ENCODE measurements at regions not wholly inside any gene's neighbourhood (a gene's known extent, or its start where the extent isn't known, plus 50 kb on each side); places are given as distances from the start of the nearest gene placed in this dataset.

DNA sequence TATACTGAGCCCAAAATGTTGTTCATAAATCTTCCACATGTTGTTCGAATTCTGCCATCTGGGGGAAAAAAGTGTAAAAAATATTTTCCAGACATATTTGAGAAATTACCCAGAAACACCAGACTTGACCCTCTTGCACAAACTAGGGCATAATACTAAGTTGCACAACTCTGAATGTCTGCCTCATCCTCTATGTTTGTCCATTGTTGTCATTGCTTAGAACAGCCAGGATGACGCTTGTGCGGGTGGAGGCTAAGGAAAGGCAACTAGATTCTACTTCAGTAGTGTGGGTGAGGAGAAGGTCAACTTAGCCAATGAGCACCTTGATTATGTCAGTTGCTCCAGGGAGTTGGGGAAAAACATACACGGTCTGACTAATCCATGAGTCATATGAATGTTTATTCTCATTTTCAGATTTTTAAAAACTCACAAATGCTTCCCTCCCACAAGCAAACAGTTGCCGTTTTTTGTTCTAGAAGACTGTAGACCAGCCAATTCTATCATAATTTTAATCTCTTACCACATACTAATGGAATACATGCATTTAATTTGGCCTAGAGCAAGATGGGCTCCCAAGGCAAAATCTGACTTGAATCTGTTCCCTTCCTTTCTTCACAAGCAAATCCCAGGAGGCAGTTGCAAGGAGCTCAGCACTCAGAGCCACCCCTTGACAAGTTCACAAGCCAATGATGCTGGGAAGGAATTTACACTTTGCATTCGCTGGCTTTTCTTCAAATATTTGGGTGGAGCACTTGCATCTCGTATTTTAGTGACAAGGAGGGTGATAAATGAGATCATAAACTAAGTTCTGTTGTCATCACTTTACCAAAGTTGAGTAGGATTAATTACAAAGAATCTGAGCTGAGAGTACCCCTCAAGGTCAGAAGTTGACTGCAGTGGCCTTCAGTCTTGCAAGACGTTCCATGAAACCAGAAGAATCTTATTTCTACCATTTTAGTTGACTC, 163.2 kb upstream of the TWIST2 start:
- intact Hi-C loops (cut with micrococcal nuclease) = no loop called here

GRCh38 chr2:238685327-238685709, 162.6 kb upstream of the TWIST2 start:
- intact Hi-C loops (cut with micrococcal nuclease) = no loop called here

- intact Hi-C loops (cut with micrococcal nuclease) = no loop called here
Measured at GRCh38 chr2:238685713-238686112, 162.2 kb upstream of the TWIST2 start.

DNA sequence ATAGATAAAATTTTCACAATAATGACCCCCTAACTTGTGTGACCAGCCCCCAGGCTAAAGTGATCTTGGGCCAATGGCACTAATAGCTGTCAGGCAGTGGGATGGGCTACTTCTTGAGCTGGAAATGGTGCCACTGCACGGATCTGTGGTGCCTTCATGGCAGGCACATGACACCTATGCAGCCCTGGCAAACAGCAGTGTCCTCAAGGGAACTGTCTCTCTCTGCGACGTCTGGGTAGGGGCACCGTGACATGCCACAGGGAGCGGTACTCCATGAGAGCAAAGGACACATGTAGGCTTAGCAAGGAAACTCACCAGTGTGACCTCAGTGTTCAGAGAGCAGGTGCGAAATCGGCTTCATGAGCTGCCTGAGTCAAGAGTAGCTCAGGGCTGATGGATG, 161.7 kb upstream of the TWIST2 start:
- intact Hi-C loops (cut with micrococcal nuclease) = no loop called here

GRCh38 chr2:238688193-238689153, 159.4 kb upstream of the TWIST2 start:
- intact Hi-C loops (cut with micrococcal nuclease) = no loop called here

DNA sequence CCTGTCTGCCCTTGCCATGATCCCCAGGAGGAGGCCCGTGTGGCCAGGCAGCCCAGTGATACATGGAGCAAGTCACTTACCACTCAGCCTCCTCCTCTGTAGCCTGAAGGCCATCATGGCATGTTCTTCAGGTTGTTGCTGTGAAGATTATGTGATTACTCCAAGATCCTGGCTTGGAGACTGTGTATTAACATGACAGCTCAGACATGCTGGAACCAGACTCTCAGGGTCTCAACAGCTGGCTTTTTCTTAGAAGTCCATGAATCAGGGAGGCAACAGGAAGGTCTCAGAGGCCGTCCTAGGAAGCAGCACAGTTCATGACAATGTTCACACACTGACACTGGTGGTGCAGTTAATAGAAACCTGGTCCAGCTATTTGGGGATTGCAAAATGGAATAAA, 158.6 kb upstream of the TWIST2 start:
- intact Hi-C loops (cut with micrococcal nuclease) = no loop called here

DNA sequence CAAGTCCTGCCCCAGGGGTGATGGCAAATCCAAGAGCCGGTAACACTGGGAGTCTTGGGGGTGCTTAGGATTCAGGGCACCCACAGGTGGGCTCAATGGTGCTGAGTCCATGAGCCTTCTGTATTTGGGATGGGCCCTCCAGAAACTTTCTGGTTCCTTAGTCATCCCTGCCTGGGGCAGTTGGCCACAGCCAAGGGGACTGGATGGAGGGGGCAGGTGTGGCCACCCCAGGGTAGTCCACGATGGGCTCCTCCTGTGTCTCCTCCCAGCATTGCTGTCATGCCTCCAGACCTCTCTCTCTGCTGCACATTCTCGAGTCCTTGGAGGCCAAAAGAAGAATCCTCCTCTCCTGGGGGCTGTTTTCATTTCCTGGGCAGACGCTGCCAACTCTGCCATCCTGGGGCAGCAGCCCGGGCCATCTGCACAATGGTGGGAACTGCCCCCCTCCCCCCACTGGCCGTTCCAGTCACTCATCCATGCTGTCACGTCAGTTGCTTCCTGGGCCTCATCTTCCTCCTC, 158.0 kb upstream of the TWIST2 start:
- intact Hi-C loops (cut with micrococcal nuclease) = no loop called here

DNA sequence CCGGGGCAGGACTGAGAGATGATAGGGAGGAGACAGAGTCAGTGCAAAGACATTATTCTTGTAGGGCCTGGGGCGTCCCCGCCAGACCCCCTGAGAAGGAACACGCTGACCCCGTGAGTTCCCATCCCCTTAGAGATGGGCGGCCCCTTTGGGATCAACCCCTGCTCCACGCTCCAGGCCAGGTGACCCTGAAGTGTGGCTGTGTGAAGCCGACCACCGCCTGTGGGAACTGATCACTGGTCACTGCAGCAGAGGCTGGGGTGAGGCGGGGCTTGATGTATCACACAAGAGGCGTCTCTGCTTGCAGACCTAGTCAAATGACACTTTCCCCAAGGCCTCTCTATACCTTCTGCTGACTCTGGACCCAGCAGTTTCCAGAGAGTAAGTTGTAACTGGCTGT, 157.4 kb upstream of the TWIST2 start:
- intact Hi-C loops (cut with micrococcal nuclease) = no loop called here

GRCh38 chr2:238691596-238692491, 156.0 kb upstream of the TWIST2 start:
- intact Hi-C loops (cut with micrococcal nuclease) = no loop called here

DNA sequence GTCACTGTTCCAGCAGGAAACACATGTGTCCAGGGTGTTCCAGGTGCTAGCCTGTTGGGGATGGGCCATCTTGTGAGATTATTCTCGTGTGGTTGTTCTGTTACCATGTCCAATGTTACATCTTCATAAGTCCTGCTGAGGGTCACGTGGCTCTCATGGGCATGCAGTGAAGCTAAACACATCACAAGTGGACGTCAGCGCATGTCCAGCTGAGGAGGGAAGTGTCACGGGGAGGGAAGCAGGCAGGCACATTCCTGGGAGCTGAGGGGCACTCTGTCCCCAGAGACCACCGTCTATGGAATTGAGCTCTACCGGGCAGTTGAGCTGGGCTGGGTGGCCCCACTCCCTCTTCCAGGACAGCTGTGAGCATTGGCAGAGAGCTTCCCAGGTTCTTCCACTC, 155.3 kb upstream of the TWIST2 start:
- intact Hi-C loops (cut with micrococcal nuclease) = no loop called here

GRCh38 chr2:238693337-238694093, 154.4 kb upstream of the TWIST2 start:
- intact Hi-C loops (cut with micrococcal nuclease) = no loop called here

DNA sequence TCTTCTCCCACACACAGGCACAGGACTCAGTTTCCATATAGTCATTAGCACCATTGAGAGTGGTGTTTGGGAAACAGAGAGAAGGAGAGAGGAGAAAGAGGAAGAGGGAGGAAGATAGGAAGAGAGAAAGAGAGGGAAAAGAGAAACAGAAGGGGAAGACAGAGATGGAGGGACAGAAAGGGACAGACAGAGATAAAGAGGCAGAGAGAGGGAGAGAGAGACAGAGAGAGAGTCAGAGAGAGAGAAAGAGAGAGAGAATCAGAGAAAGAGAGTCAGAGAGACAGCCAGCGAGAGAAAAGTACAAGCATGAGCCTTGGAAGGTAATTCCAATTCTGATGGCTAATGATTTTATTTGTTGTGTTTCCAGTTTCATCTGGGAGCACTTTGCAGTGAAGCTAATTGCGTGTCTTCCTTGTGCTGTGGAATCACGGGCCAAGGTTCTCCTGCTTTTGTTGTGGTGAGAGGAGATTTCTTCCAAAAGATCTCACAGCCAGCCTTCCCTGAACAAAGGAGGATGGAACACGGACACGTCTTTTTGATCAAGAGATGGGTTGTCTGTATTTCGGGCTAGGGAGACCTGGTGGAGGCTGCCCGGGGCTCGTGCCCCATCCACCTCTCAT, 153.6 kb upstream of the TWIST2 start:
- intact Hi-C loops (cut with micrococcal nuclease) = no loop called here

DNA sequence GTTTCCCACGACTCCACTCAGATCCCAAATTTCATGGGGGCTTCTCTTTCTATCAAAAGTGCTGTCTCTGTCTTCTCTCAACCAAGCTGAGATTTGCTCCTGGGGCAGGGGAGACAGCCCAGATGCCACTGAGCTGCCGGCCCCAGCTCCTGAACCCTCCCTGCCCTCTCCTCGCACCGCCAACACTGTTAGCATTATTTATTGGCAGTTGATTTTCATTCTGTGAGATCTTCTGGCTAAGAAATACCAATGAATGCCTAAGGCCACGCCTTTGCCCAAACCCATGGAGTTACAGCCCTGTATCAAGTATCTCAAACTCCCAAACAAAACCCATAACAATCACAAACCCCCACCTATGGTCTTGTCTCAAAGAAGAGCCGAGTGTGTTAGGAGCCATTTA, 153.0 kb upstream of the TWIST2 start:
- intact Hi-C loops (cut with micrococcal nuclease) = no loop called here

GRCh38 chr2:238695538-238695937, 152.3 kb upstream of the TWIST2 start:
- intact Hi-C loops (cut with micrococcal nuclease) = no loop called here

DNA sequence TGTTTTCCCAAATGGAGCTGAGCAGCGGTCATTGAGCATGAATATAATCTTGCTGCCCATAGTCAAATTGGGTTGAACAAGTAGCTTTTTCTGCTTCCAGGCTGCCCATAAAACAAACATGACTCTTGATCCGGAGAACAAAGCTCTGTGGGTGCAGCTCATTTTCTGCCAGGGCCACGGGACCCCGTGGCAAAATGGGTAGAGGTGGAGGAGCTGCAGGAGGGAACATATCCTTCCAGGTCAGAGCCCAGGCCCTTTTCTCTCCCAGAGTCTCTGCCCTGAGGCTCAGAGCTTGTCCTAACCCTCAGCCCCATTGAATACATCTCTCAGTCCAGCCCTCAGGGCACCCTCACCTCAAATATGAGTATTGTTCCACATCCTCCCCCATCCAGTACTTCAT, 151.6 kb upstream of the TWIST2 start:
- intact Hi-C loops (cut with micrococcal nuclease) = no loop called here

DNA sequence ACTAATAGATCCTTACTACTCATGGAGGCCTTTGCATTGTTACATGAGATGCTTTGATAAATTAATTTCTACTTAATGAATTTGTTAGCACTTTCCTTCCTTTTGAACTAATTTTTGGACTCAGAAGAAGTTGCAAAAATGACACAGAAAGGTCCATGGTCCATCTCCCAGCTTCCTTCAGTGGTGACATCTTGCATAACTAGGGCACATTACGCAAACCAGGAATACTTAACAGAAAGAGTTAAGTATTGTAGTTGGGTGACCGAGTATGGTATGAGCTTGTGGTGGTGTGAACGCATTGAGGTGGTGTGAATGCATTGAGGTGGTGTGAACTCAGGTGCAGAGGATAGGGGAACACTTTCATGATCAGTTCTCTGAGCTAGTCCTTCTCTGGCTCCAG, 151.1 kb upstream of the TWIST2 start:
- intact Hi-C loops (cut with micrococcal nuclease) = no loop called here

GRCh38 chr2:238697193-238698071, 150.5 kb upstream of the TWIST2 start:
- intact Hi-C loops (cut with micrococcal nuclease) = no loop called here

- intact Hi-C loops (cut with micrococcal nuclease) = no loop called here
Measured at GRCh38 chr2:238698072-238698352, 149.9 kb upstream of the TWIST2 start.

Data from T-helper 1 cell treated with Interleukin-12 subunit alpha and Interleukin-12 subunit beta and Interleukin-4 antibody, amounts not matched to agents 30 ng/mL and 1 ng/mL, for 36 hours (primary cell).